WTC11 (cell line): ENCODE measurements at regions not wholly inside any gene's neighbourhood (a gene's known extent, or its start where the extent isn't known, plus 50 kb on each side); places are given as distances from the start of the nearest gene placed in this dataset.
"Not testable (repeated sequence)": the region's sequence is repeated elsewhere in the genome, so short reads cannot be mapped to it uniquely, and the experiment has no call there.

ENCODE experiments used
- ATAC-seq: fragments of 200-7000 bp; cut with Tn5 transposase; 2 replicates; pipeline ENCODE4 v1.10.0; 2021; ENCODE audit warnings: mild to moderate bottlenecking, moderate library complexity
- CTCF ChIA-PET: fragments of 300-600 bp; sonication (Branson Sonifier 250); formaldehyde crosslinking; loops from one replicate; lab custom pipeline; 2021; ENCODE audit warnings: antibody characterized with exemption; lab: Charles Lee
- POLR2A ChIA-PET: fragments of 350-600 bp; sonication (Branson Sonifier 250); formaldehyde crosslinking; loops from one replicate; lab custom pipeline; 2021; ENCODE audit warnings: antibody characterized with exemption; lab: Charles Lee
- DNase-seq: peaks from one replicate; pipeline ENCODE4 v3.0.0; 2021; ENCODE audit warnings: low spot score
- H3K27ac Mint-ChIP-seq: 2 replicates; pipeline ENCODE4 v1.8.0; 2021; ENCODE audit warnings: mixed read lengths
- H3K27me3 Mint-ChIP-seq: 2 replicates; pipeline ENCODE4 v1.8.0; 2021; ENCODE audit warnings: low read depth, mild to moderate bottlenecking, moderate library complexity, mixed read lengths
- H3K36me3 Mint-ChIP-seq: 2 replicates; pipeline ENCODE4 v1.8.0; 2021; ENCODE audit warnings: mixed read lengths
- H3K4me1 Mint-ChIP-seq: 2 replicates; pipeline ENCODE4 v1.8.0; 2022; ENCODE audit warnings: mixed read lengths
- H3K4me3 Mint-ChIP-seq: 2 replicates; pipeline ENCODE4 v1.8.0; 2021; ENCODE audit warnings: mild to moderate bottlenecking, moderate library complexity, mixed read lengths
- H3K9me3 Mint-ChIP-seq: 2 replicates; pipeline ENCODE4 v1.8.0; 2021; ENCODE audit warnings: mixed read lengths

DNA sequence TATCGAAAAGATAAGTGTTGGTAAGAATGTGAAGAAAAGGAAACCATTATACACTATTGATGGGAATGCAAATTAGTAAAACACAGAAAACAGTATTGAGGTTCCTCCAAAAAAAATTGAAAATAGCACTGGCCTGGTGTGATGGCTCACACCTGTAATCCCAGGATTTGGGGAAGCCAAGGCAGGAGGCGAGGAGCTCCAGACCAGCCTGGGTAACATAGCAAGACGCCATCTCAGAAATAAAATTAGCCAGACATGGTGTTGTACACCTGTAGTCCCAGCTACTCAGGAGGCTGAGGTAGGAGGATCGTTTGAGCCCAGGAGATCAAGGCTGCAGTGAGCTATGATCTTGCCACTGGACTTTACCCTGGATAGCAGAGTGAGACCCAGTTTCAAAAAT lies 5303.4 kb upstream of the TPTE start:
- H3K36me3 Mint-ChIP-seq: peaks cover 58% of the 10 kb centered on the region
- CTCF ChIA-PET, ATAC-seq, H3K4me3 Mint-ChIP-seq, POLR2A ChIA-PET, H3K27ac Mint-ChIP-seq, DNase-seq, H3K4me1 Mint-ChIP-seq: not testable (repeated sequence)
- peaks cover 28% of the 10 kb centered on the region for H3K27me3 Mint-ChIP-seq
- peaks cover 64% of the 10 kb centered on the region for H3K9me3 Mint-ChIP-seq

DNA sequence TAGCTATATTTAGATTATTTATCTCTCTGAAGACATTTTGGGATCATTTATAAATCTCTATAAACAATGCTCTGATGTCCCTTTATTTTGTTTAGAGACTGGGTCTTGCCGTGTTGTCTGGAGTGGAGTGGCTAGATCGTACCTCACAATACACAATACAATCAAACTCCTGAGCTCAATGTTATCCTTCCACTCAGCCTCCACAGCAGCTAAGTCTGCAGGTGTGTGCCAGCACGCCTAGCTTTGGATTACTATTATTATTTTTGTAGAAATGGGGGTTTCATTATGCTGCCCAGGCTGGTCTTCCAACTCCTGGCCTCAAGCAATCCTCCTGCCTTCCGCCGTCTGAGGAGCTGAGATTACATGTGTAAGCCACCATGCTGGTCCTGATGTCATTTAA lies 5301.4 kb upstream of the TPTE start:
- POLR2A ChIA-PET, H3K27ac Mint-ChIP-seq, DNase-seq, H3K4me1 Mint-ChIP-seq, CTCF ChIA-PET, H3K4me3 Mint-ChIP-seq, ATAC-seq: not testable (repeated sequence)
- Mint-ChIP-seq H3K9me3 (peaks cover 84% of the 10 kb centered on the region), H3K27me3 (peaks cover 47% of the 10 kb centered on the region), H3K36me3 (peaks cover 79% of the 10 kb centered on the region)

DNA sequence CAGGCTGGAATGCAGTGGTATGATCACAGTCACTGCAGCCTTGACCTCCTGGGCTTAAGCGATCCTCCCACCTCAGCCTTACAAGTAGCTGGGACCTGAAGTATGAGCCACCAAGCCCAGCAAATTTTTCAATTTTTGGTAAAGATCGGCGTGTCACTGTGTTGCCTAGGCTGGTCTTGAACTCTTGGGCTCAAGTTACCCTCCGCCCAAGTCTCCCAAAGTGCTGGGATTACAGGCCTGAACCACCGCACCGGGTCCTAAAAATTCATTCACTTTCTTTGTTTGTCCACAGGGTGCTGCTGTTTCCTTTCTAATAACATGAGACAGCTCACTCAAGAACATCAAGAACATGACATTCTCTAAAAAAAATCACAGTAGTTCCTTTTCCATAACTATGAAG lies 5300.9 kb upstream of the TPTE start:
- H3K4me3 Mint-ChIP-seq: not testable (repeated sequence)

DNA sequence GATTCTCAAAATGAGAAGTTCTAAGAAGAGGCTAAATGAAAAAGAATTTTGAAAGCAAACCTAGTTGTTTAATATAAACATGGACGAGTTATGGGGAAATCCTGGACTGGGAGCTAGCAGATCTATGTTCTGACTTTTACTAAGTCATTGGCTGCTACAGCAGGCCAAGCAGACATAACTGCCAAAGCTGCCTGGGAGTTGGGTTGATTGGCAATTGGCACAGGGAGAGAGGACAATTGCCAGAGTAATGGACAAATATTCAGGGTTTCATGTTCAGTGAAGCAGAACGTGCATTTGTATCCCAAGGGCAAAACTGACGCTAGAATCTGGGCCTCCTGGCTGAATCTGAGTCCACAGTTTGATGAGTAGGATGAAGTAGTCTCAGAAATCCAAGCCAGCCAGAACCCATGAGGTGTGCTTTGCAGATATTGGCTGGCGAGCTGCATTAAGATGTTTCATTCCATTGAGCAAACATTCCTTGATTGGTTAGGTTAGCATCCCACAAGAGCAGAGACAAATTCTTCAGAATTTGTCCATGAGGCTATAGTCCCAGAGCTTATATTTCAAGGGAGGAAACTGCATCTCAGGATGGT lies 5299.8 kb upstream of the TPTE start:
- H3K36me3 Mint-ChIP-seq: peaks cover 92% of the 10 kb centered on the region
- DNase-seq, CTCF ChIA-PET, H3K4me1 Mint-ChIP-seq, POLR2A ChIA-PET, H3K27ac Mint-ChIP-seq, ATAC-seq, H3K4me3 Mint-ChIP-seq: not testable (repeated sequence)
- H3K27me3 Mint-ChIP-seq: peaks cover 54% of the 10 kb centered on the region
- H3K9me3 Mint-ChIP-seq: peaks cover 98% of the 10 kb centered on the region

More for the DNA sequence above, 5300.9 kb upstream of the TPTE start:
- CTCF ChIA-PET, ATAC-seq, POLR2A ChIA-PET, H3K4me1 Mint-ChIP-seq, DNase-seq, H3K27ac Mint-ChIP-seq: not testable (repeated sequence)
- H3K36me3 Mint-ChIP-seq: peaks cover 83% of the 10 kb centered on the region
- peaks cover 89% of the 10 kb centered on the region for H3K9me3 Mint-ChIP-seq
- peaks cover 50% of the 10 kb centered on the region for H3K27me3 Mint-ChIP-seq

DNA sequence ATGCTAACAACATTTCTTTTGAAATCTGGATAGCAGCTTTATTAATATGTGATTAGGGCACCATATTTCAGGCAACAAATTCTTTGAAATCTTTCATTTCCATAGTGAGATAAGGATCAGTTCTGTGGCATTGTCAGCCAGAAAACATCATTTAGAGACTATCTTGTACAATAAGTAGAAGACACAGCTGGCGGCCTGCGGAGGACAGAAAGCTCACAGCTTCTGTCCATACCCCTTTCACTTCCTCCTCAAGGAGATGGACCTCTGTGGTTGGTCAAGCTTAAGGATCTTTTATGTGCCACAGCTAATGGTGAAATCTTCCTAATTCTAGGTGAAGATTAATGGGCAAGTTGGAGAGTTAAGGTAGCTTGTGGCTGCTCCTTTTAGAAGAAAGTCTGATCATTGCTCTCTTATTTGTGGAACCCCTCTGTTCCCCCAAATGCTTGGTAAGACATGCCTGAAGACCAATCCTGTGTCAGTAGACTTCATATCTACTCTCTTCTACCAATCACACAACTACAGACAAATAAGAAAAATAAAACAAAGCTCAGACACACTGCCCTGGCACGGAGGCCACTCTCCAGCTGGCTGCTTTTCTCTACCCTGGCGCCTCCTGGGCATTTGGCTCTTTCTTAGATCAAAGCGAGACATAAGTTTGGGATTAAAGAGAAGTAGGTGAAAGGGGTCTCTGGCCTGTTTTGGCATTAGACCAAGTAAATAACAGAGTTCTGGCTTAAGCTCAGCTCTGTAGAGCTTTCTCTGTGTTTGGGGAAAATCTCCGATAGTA lies 5298.2 kb upstream of the TPTE start:
- CTCF ChIA-PET, DNase-seq, POLR2A ChIA-PET, H3K4me3 Mint-ChIP-seq, H3K4me1 Mint-ChIP-seq, ATAC-seq, H3K27ac Mint-ChIP-seq: not testable (repeated sequence)
- peaks cover 98% of the 10 kb centered on the region for H3K9me3 Mint-ChIP-seq
- H3K36me3 Mint-ChIP-seq: peaks cover 92% of the 10 kb centered on the region
- H3K27me3 Mint-ChIP-seq: peaks cover 49% of the 10 kb centered on the region

DNA sequence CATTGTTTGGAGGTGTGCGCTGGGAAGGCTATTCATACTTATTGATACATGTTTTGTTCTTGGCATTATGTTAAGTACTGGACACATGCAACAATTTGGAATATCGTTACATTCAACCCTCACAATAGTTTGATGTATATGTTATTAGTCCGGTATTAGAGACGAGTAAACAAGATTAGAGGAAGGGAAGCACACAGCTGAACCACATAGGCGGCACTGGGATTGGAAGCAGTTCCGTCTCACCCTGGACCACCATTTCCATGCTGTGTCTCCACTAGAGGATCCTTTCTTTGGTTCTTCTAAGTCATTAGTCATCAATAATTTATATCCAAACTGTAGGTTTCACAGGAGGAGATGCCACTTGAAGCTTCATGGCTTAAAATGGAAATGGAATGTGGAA lies 5297.2 kb upstream of the TPTE start:
- H3K4me3 Mint-ChIP-seq, DNase-seq, POLR2A ChIA-PET, CTCF ChIA-PET, H3K27ac Mint-ChIP-seq, H3K4me1 Mint-ChIP-seq, ATAC-seq: not testable (repeated sequence)
- Mint-ChIP-seq H3K27me3 (peaks cover 47% of the 10 kb centered on the region), H3K36me3 (peaks cover 93% of the 10 kb centered on the region), H3K9me3 (peaks cover 98% of the 10 kb centered on the region)

DNA sequence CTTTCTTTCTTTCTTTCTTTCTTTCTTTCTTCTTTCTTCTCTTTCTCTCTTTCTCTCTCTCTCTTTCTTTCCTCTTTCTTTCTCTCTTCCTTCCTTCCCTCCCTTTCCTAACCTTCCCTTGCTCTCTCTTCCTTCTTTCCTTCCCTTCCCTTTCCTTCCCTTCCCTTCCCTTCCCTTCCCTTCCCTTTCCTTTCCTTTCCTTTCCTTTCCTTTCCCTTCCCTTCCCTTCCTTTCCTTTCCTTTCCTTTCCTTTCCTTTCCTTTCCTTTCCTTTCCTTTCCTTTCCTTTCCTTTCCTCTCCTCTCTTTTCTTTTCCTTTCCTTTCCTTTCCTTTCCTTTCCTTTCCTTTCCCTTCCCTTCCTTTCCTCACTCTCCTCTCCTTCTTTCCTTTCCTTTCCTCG lies 5294.1 kb upstream of the TPTE start:
- DNase-seq, H3K4me1 Mint-ChIP-seq, H3K27ac Mint-ChIP-seq, CTCF ChIA-PET, H3K4me3 Mint-ChIP-seq, POLR2A ChIA-PET, ATAC-seq: not testable (repeated sequence)
- peaks cover 94% of the 10 kb centered on the region for H3K36me3 Mint-ChIP-seq
- H3K27me3 Mint-ChIP-seq: peaks cover 56% of the 10 kb centered on the region
- H3K9me3 Mint-ChIP-seq: peaks cover 97% of the 10 kb centered on the region

DNA sequence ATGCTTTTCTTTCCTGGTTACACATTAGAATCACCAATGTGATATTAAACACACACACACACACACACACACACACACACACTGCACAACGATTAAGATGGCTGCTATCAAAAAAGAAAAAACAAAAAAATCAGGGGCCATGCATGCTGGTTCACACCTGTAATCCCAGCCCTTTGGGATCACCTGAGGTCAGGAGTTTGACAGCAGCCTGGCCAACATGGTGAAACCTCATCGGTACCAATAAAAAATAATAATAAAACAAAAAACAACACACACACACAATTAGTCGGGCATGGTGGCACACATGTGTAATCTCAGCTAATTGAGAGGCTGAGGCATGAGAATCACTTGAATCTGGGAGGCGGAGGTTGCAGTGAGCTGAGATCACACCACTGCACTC lies 5290.8 kb upstream of the TPTE start:
- H3K27me3 Mint-ChIP-seq: peaks cover 56% of the 10 kb centered on the region
- H3K4me1 Mint-ChIP-seq, H3K27ac Mint-ChIP-seq, H3K4me3 Mint-ChIP-seq, CTCF ChIA-PET, POLR2A ChIA-PET, DNase-seq, ATAC-seq: not testable (repeated sequence)
- peaks cover 95% of the 10 kb centered on the region for H3K36me3 Mint-ChIP-seq
- H3K9me3 Mint-ChIP-seq: peaks cover 96% of the 10 kb centered on the region

DNA sequence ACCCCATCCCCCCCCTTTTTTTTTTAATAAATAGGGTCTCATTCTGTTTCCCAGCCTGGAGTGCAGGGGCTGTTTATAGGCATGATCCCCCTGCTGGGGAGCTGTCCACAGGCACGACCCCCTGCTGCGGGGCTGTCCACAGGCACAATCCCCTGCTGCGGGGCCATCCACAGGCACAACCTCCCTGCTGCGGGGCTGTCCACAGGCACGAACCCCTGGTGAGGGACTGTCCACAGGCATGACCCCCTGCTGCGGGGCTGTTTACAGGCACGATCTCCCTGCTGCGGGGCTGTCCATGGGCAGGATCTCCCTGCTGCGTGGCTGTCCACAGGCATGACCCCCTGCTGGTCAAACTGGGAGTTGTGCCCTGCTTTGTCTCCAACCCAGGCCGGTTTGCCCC lies 5290.1 kb upstream of the TPTE start:
- H3K27ac Mint-ChIP-seq, DNase-seq, H3K4me3 Mint-ChIP-seq, H3K4me1 Mint-ChIP-seq, POLR2A ChIA-PET, CTCF ChIA-PET, ATAC-seq: not testable (repeated sequence)
- Mint-ChIP-seq H3K36me3 (peaks cover 95% of the 10 kb centered on the region), H3K27me3 (peaks cover 59% of the 10 kb centered on the region), H3K9me3 (peaks cover 95% of the 10 kb centered on the region)

DNA sequence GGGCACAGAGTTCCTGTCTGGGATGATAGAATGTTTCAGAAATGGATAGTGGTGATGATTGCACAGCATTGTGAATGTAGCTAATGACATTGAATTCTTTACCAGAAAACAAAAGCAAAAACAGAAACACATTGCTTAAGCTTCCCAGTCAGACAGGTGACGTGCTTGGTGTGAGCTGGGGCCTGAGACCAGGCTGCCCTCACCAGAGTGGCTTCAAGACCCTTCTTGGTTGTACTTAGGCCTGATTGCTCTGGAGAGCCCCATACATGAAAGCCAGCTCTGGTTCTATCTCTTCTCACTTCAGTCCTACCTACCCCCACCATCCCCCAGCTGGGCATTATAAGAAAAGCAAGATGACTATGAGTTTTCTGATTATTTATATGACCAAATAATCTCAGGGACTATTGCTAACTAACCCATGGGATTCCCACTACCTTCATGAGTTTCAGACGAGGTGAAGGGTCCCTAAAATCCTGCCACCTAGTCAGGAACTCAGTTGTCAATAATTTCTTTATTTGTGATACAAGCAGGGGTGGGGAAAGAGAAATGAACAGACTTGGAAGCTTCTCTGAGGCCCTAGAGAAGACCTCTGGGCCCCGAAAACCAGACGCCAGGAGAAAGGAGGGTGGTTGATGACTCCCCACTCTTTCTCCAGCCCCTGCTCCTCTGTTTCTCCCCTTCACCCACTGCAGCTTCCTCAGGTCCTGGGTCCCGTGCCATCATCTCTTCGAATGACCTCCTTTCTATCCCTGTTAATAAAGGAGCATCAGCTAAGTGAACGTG lies 5289.0 kb upstream of the TPTE start:
- Mint-ChIP-seq H3K36me3 (peaks cover 95% of the 10 kb centered on the region), H3K27me3 (peaks cover 67% of the 10 kb centered on the region), H3K9me3 (peaks cover 95% of the 10 kb centered on the region)
- DNase-seq, H3K4me1 Mint-ChIP-seq, ATAC-seq, H3K27ac Mint-ChIP-seq, H3K4me3 Mint-ChIP-seq, POLR2A ChIA-PET, CTCF ChIA-PET: not testable (repeated sequence)

DNA sequence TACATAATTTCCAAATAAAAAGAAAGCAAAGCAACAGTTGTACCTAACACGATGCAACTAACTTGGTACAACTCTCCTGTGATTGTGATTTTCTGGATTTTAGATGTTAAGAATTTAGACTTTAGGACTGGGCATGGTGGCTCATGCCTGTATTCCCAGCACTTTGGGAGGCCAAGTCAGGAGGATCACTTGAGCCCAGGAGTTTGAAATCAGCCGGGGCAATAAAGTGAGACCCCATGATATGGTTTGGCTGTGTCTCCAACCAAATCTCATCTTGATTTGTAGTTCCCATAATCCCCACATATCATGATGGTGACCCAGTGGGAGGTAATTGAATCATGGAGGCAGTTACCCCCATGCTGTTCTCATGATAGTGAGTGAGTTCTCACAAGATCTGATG lies 5285.6 kb upstream of the TPTE start:
- Mint-ChIP-seq H3K9me3 (peaks cover 90% of the 10 kb centered on the region), H3K36me3 (peaks cover 89% of the 10 kb centered on the region), H3K27me3 (peaks cover 59% of the 10 kb centered on the region)
- CTCF ChIA-PET, H3K27ac Mint-ChIP-seq, H3K4me3 Mint-ChIP-seq, ATAC-seq, DNase-seq, POLR2A ChIA-PET, H3K4me1 Mint-ChIP-seq: not testable (repeated sequence)
